GM21576 (cell line): ENCODE measurements at regions not wholly inside any gene's neighbourhood (a gene's known extent, or its start where the extent isn't known, plus 50 kb on each side); places are given as distances from the start of the nearest gene placed in this dataset.
"Not testable (repeated sequence)": the region's sequence is repeated elsewhere in the genome, so short reads cannot be mapped to it uniquely, and the experiment has no call there.

Experiments used
- ATAC-seq: cut with Tn5 transposase; IDR thresholded peaks from one replicate; pipeline ENCODE4 v1.9.1; 2021; ENCODE audit warnings: mild to moderate bottlenecking, moderate library complexity; ENCODE audit not compliant: unreplicated experiment

DNA sequence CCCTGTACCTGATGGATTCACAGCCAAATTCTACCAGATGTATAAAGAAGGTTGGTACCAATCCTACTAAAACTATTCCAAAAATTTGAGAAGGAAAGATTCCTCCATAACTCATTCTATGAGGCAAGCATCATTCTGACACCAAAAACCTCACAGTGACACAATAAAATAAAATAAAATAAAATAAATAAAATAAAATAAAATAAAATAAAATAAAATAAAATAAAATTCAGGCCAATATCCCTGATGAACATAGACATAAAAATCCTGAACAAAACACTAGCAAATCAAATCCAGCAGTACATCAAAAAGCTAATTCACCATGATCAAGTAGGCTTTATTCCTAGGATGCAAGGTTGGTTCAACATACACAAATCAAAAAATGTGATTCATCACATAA lies 108.1 kb downstream of the PROX1 start:
- ATAC-seq, result not testable (repeated sequence)

DNA sequence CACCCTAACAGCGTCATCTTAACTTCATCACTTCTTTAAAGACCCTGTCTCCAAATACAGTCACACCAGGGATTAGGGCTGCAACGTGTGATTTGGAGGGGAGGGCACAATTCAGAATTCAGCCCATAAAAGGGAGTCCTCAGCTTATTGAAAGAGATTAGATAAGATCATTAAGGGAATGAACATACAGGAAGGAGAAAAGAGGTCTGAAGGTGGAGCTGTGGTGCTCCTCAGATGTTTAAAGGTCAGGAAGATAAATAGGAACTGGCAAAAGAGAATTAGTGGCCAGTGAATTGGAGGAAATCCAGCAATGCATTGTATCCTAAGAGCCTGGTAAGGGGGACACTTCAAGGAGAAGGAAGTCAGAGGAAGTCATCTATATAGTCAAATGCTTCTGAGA lies 113.5 kb downstream of the PROX1 start:
- no peak for ATAC-seq

GRCh38 chr1:214101828-214102227 lies 114.1 kb downstream of the PROX1 start:
- ATAC-seq, result no peak

DNA sequence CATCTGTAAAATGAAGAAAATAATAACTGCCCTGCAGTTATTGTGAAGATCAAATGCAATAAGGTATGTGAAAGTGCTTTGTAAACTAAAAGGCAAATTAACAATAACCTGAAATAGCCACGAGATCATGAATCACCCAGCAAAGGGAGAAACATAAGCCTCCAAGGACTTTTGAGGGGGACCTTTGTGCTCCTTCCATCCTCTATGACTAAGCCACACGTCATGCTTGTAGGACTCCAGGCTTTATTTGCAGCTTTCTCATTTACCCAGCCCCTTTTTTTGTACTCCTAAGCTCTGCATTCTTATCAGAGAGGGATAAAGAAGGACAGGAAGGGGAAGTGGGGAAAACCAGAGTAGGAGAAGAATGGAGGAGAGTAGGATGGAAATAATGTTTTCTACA lies 115.1 kb downstream of the PROX1 start:
- ATAC-seq, result no peak

DNA sequence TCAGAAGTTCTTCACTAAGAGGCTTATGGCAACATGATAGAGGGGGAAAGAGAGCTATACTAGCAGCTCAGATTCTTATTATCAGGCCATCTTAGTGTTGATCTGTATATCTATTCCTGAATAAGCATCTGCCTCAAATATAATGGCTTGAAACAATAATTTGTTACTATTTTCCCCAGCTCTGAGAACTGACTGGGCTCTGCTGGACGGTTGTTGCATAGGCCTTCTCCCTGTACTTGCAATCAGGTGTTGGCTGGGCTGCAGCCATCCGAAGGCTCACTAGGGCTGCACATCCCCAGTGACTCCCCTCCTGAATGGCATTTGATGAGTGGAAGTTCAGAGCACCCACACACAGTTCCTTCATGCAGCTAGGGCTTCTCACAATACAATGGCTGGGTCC lies 116.0 kb downstream of the PROX1 start:
- ATAC-seq, result no peak

GRCh38 chr1:214106375-214106774 lies 118.6 kb downstream of the PROX1 start:
- no peak for ATAC-seq

GRCh38 chr1:214107322-214108096 lies 119.7 kb downstream of the PROX1 start:
- ATAC-seq, result no peak

GRCh38 chr1:214108097-214108446 lies 120.3 kb downstream of the PROX1 start:
- ATAC-seq, result no peak

DNA sequence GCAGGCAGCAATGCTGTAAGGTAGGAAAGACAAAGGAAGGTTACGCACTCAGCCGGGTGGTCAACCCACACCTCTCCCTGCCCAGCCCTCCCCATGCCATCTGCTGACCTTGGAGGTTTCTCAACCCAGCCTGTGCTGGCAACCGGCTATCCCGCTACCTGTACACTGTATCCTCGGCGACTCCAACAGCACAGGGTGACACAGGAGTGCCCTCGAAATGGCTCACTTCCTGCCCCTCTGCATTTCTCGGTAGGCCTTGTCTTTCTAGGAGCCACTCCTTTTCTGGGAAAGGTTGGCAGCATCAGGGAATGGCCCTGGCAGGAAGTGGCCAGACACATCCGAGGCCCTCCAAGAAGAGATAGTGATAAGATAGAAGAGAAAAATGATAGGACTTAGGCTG lies 124.0 kb downstream of the PROX1 start:
- no peak for ATAC-seq

- ATAC-seq, result no peak
Measured at GRCh38 chr1:214116258-214116657, 128.5 kb downstream of the PROX1 start.

- no peak for ATAC-seq
Measured at GRCh38 chr1:214117780-214118179, 130.0 kb downstream of the PROX1 start.

DNA sequence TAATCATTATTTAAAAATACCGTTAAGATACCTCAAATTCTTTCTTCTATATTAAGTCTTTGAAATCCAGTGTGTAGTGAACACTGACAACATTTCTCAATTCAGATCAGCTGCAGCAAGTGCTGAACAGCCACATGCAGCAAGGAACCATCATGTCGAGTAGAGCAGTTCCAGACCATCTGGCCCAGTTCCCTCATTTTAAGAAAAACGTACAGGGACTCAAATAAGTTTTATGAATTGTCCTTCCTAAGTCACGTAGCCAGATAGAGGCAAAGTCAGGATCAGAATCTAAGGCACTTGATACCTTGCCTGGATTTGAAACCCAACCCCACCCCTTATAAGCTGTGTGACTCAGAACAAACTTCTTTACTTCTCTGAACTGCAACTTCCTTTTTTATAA lies 132.4 kb downstream of the PROX1 start:
- no peak for ATAC-seq

- no peak for ATAC-seq
Measured at GRCh38 chr1:214120951-214121350, 133.2 kb downstream of the PROX1 start.

- no peak for ATAC-seq
Measured at GRCh38 chr1:214122110-214122509, 134.3 kb downstream of the PROX1 start.

- ATAC-seq, result peak; percentile 76
Measured at GRCh38 chr1:214123061-214123784, 135.4 kb downstream of the PROX1 start.

DNA sequence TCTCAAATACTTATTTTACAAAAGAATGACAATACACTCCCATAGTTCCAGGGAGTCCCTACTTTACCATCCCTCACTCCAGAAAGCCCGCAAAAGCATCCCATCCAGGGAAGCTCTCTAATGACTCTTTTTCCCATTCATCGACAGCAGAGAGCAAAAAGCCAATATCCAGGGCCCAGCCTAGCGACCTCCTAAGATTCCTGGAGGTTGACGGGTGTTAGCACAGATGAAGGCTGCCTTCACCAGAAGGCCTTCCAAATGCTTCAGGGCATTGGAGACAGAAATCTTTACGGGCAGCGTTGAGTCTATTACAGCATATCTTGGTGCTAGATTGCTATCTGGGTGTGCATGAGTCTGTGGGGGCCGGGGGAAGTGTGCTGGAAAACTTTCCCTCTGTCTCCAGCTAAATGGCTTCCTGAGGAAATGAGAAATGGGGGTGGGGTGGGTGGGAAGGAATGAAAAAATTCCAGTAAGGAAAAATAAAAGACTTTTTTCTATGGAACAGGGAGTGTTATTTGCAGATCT lies 136.6 kb downstream of the PROX1 start:
- no peak for ATAC-seq

DNA sequence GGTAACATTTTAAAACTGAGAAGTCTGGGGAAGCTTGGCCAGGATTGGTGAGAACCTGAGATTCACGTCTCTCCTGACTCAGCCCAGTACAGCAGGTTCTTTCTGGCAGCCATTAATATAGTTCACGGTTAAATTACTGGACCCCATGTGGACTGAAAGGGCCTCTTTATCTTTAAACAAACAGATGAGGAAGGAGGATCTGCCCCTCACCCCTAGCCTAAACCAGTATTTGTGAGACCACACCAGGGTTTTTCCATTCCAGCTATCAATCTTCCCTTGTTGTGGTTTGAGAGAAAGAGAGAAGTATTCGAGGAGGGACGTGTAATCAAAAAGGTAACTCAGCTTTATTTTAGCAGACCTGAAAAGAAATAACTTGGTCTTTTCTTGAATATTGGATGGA lies 137.1 kb downstream of the PROX1 start:
- ATAC-seq, result no peak

- ATAC-seq, result no peak
Measured at GRCh38 chr1:214125819-214126218, 138.0 kb downstream of the PROX1 start.

DNA sequence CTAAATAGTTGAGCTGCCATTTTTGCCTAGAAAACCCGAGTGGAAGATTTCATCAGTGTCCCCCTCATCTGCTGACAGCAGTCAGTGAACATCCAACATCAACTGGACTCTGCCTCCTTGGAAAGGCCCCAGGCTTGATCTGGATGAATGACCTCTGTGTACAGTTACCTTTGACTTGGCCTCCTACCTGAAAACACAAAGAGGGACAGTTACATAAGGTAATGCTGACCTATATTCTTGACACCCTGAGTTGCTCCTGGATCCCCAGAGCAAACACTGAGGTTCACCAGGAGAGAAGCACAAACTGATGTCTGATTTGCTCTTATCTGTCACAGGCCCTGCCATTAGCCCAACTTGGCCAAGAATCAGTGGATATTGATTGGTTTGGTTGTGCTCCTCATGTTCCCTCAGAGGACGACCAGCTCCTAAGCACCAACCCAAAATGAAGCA lies 138.9 kb downstream of the PROX1 start:
- ATAC-seq, result no peak

- ATAC-seq, result no peak
Measured at GRCh38 chr1:214127705-214128104, 139.9 kb downstream of the PROX1 start.

- no peak for ATAC-seq
Measured at GRCh38 chr1:214135886-214136285, 145.1 kb upstream of the SMYD2 start.

DNA sequence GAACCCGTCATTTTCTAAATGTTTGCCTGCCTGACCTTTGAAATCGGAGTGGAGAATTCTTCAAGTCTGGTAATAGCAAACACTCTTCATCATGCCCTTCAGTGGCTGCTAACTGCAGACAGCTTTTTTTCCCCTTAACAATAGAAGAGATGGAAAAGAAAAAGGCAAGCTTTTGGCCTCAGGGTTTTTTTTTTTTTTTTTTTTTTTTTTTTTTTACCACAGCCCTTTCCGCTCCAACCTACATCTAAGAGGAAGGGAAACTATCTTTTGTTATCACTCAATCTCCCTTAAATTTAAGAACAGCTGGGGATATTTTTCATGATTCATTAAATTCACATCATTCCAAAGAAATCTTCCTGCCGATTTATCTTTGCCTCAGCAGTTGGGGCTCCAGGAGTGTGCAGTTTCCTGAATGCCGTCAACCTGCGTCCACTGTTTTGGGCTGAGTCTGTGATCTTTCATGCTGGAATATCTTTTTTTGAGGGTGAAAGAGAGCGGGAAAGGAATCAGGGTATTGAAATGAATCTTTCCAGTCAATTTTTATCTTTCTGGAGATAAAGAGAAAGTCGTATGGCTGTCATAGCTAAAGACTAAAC lies 144.5 kb upstream of the SMYD2 start:
- ATAC-seq, result no peak
